Gastrocnemius medialis (tissue), 4 donors: ENCODE measurements at regions not wholly inside any gene's neighbourhood (a gene's known extent, or its start where the extent isn't known, plus 50 kb on each side); places are given as distances from the start of the nearest gene placed in this dataset.

Source experiments
- POLR2A ChIP-seq, 2 donors: fragments of 450-650 bp; IDR thresholded peaks; one replicate each; pipeline ENCODE4 v1.6.1; 2017; ENCODE audit warnings: antibody characterized with exemption in 2 of 2, mild to moderate bottlenecking in 2 of 2, moderate library complexity in 2 of 2
- TF ChIP-seq, protein P1 (sequence below), 5 experiments: fragments of 450-650 bp in 3 of 5; fragments of 200-600 bp in 2 of 5; sonication (generic) in 2 of 5; IDR thresholded peaks in 4 of 5; conservative IDR thresholded peaks in 1 of 5; 1 replicate in 4 of 5; 2 replicates in 1 of 5; pipeline ENCODE4 v1.5.1; 2016 to 2019; ENCODE audit warnings: antibody characterized with exemption in 5 of 5, mild to moderate bottlenecking in 3 of 5, moderate library complexity in 3 of 5

DNA sequence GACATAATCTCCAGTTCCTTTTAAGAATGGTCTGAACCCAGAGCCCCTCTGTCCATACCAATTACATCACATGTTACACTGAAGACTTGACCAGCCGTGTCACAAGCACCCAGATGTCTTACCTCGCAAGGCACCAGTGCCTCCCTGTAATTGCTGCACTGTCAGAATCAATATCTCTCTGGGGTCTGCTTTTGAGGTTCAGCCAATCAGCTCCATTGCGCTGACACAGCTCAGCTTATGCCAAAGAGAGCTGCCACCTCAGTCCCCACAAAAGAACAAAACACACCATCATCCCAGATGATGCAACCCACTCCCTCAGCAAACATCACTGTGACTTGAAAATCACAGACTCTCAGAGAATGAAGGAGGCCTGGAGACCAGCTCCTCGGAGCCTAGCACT lies 82.5 kb upstream of the SORBS2 start:
- no peak for TF ChIP-seq POLR2A (IDR thresholded peaks at IDR 0.05)
- TF ChIP-seq, protein P1, sequence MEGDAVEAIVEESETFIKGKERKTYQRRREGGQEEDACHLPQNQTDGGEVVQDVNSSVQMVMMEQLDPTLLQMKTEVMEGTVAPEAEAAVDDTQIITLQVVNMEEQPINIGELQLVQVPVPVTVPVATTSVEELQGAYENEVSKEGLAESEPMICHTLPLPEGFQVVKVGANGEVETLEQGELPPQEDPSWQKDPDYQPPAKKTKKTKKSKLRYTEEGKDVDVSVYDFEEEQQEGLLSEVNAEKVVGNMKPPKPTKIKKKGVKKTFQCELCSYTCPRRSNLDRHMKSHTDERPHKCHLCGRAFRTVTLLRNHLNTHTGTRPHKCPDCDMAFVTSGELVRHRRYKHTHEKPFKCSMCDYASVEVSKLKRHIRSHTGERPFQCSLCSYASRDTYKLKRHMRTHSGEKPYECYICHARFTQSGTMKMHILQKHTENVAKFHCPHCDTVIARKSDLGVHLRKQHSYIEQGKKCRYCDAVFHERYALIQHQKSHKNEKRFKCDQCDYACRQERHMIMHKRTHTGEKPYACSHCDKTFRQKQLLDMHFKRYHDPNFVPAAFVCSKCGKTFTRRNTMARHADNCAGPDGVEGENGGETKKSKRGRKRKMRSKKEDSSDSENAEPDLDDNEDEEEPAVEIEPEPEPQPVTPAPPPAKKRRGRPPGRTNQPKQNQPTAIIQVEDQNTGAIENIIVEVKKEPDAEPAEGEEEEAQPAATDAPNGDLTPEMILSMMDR (IDR thresholded peaks at IDR 0.05 in 4 of 5, conservative IDR thresholded peaks at IDR 0.05 in 1 of 5): no peak
